Heart left ventricle (tissue), 13 donors: ENCODE measurements at regions not wholly inside any gene's neighbourhood (a gene's known extent, or its start where the extent isn't known, plus 50 kb on each side); places are given as distances from the start of the nearest gene placed in this dataset.

Experiments
- POLR2A ChIP-seq, 2 donors: fragments of 450-650 bp; IDR thresholded peaks; one replicate each; pipeline ENCODE4 v1.6.1; 2017; ENCODE audit warnings: antibody characterized with exemption in 2 of 2, mild to moderate bottlenecking in 2 of 2, moderate library complexity in 2 of 2
- TF ChIP-seq, protein P1 (sequence below), 12 donors: fragments of 200-600 bp; sonication (generic) in 4 of 12; IDR thresholded peaks; one replicate each; pipeline versions ENCODE4 v1.5.0 to v1.8.0; 2018 to 2022; ENCODE audit warnings: antibody characterized with exemption in 12 of 12, mild to moderate bottlenecking in 5 of 12
- donor health status: ischemic (EF 13 %, LVEDD 7.1; RV severe dilation, severe dysfunction).
- donor health status: DM: no; HTN: yes; CAD: no.
- donor health status: DM: no; HTN: no; CAD: no.
- donor health status: ischemic (EF 25% LVEDD 6.9; RV normal size, moderate dysfunction).
- donor health status: ischemic (EF 25% LVEDD 5.7; RV mildly dilated, moderate dysfunction).
- donor health status: ischemic (EF 35%, LVEDD 5.7; RV mildly dilated, moderate dysfunction).
- donor health status: nonischemic (EF 11% LVEDD 7.7; RV severe dilation, severe dysfunction).
- donor health status: DM: yes; HTN: yes; CAD: no.
- donor health status: PGD.
- donor health status: ischemic (EF 29% LVEDD 5.4; RV normal size, mild dysfunction).
- donor health status: nonischemic (EF 23%, LVEDD 6.1; RV moderate dilation, normal function).

DNA sequence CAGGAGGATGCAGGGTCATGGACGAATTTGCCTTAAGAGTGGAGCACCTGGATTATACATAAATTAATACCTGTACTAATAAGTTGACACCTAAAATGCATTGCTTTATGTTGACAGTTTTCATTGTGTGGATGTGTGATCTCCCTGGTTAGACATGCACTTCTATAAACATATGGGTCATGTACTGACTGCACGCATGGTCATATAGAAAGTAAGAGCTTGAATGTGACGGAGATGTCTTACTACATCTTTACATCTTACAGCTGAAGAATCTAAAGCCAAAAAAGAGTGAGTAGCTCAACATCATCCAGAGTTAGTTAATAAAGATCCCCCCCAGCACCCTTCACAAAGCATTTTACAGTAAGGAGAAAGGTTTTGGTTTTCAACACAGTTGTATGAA, 408.4 kb upstream of the JARID2 start:
- TF ChIP-seq, protein P1, sequence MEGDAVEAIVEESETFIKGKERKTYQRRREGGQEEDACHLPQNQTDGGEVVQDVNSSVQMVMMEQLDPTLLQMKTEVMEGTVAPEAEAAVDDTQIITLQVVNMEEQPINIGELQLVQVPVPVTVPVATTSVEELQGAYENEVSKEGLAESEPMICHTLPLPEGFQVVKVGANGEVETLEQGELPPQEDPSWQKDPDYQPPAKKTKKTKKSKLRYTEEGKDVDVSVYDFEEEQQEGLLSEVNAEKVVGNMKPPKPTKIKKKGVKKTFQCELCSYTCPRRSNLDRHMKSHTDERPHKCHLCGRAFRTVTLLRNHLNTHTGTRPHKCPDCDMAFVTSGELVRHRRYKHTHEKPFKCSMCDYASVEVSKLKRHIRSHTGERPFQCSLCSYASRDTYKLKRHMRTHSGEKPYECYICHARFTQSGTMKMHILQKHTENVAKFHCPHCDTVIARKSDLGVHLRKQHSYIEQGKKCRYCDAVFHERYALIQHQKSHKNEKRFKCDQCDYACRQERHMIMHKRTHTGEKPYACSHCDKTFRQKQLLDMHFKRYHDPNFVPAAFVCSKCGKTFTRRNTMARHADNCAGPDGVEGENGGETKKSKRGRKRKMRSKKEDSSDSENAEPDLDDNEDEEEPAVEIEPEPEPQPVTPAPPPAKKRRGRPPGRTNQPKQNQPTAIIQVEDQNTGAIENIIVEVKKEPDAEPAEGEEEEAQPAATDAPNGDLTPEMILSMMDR (IDR thresholded peaks at IDR 0.05) = no peak
- TF ChIP-seq POLR2A (IDR thresholded peaks at IDR 0.05) = no peak
